ENCODE measurements at regions not wholly inside any gene's neighbourhood (a gene's known extent, or its start where the extent isn't known, plus 50 kb on each side); places are given as distances from the start of the nearest gene placed in this dataset.
"Not testable (repeated sequence)": the region's sequence is repeated elsewhere in the genome, so short reads cannot be mapped to it uniquely, and the experiment has no call there.

DNA sequence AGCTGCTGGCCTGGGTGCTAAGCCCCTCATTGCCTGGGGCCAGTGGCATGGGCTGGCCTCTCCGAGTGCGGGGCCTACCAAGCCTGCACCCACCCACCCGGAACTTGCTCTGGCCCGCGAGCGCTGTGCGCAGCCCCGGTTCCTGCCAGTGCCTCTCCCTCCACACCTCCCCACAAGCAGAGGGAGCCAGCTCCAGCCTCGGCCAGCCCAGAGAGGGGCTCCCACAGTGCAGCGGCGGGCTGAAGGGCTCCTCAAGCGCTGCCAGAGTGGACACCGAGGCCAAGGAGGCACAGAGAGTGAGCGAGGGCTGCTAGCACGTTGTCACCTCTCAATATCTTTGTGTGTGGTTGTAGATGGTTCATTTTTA is 74.8 kb upstream of the ATP1A1 start:
- DNase-seq (ENCODE audit: low read depth): not testable (repeated sequence)

- no peak for DNase-seq (ENCODE audit: low read depth)
Measured at GRCh38 chr1:116298746-116299145, 74.3 kb upstream of the ATP1A1 start.

GRCh38 chr1:116299248-116299647 is 73.8 kb upstream of the ATP1A1 start:
- DNase-seq (ENCODE audit: low read depth): no peak

- DNase-seq (ENCODE audit: low read depth): no peak
Measured at GRCh38 chr1:116302281-116302680, 70.8 kb upstream of the ATP1A1 start.

DNA sequence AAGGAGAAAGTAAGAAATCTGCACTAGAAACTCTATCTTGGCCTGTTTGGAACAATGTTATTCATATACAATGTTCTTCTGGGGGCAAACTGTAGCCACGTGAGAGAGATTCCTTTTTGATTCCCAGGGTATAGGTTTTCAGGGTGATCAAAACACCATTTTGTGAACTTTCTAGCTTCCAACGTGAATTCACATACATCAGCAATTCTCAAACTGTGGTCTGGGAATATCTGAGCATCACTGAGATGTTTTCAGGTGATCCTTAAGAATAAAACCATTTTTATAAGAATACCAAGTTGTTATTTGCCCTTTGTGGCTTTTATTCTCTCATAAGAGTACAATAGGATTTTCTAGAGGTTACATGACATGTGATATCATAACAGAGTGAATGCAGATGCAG is 66.9 kb upstream of the ATP1A1 start:
- no peak for DNase-seq (ENCODE audit: low read depth)

- DNase-seq (ENCODE audit: low read depth): no peak
Measured at GRCh38 chr1:116306840-116307442, 66.1 kb upstream of the ATP1A1 start.

DNA sequence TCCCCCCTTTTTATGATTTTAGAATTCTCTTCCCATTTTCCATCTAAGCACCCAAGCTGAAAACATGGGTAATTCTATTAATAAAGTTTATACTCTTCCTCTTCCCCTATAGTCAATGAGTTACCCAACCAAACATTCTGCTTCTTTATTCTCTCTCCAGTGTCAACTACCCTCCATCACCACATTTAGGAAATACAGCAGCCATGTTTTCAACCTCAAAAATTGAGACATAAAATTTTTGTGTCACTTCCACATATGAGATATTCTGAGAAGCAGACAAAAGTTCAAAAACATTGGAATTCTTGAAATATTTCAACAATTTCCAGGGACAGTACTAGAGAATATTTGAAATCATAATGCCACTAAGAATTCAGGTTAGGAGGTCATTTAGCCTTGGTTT is 64.8 kb upstream of the ATP1A1 start:
- DNase-seq (ENCODE audit: low read depth): no peak

GRCh38 chr1:116309090-116309870 is 63.8 kb upstream of the ATP1A1 start:
- DNase-seq (ENCODE audit: low read depth): no peak

DNA sequence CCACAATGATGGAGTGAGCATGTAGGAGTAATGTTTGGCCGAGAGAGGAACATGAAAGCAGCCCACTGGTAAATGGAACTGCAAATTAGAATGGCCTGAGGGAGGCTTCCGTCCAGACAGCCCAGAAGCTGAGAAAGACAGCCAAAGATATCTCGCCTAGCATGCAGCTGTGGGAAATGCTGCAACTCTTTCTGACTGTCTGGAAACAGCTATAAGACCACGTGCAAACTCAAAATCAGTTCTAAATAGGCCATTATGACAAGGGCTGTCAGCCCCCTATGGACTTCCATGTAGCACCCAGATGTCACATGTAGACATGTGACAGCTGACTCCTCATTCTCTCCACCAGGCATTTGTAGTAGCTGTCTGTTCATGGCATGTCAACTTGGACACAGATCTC is 62.9 kb upstream of the ATP1A1 start:
- DNase-seq (ENCODE audit: low read depth): no peak

DNA sequence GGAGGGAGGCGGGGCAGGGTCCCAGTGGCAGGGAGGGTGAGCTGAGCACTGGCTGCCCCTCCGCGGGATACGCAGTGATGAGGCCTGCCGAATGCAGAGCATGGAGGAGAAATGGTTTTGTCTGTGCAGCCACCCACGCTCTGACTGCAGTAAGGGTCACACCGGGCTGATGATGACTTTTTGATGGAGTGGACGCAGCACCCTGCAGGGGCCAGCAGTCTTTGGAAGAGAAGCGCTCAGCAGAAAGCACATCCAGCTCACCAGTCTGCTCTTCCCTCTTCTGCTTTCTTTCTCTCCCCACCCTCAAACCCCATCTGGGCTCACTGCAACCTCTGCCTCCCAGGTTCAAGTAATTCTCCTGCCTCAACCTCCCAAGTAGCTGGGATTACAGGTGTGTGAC is 61.9 kb upstream of the ATP1A1 start:
- no peak for DNase-seq (ENCODE audit: low read depth)

DNA sequence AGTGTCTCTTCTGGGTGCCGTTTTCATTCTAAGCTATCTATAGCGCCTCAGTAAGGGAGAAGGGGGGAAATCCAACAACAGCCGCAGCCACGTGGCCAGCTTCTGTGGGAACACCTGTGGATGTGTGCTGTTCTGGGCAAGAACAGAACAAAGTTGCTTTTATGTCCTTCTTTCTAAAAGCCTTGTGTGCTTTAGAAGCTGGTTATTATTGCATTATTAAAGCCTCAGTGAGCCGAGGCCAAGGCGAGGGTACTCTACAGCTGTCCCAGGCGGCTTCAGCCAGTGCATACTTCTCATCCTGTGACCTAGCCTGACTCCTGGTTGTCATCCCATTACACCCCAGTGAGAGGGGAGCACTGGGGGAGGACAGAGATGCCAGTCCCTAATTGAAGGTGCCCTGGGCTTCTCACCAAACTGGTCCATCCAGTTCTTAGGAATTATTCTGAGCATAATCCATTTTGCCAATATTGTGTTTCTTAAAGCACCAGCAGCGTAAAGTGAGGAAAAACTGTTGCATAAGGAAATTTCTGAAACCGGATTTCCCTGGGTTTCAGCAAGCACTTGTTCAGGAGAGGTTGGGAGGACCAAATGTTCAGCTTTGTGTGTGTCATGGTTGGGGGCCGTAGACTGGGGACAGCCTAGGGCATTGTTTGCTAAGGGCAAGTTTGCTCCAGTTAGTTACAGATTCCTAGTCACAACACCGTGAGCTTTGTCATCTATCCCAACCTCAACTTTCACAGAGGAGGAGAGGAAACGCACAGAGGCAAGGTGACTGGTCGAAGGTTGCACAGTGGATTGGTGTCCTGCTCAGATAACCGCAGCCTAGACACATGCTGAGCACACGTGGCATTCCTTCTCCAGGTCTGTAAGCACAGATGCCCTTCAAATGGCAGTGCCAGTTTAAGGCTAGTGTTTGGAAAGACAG is 61.0 kb upstream of the ATP1A1 start:
- no peak for DNase-seq (ENCODE audit: low read depth)

DNA sequence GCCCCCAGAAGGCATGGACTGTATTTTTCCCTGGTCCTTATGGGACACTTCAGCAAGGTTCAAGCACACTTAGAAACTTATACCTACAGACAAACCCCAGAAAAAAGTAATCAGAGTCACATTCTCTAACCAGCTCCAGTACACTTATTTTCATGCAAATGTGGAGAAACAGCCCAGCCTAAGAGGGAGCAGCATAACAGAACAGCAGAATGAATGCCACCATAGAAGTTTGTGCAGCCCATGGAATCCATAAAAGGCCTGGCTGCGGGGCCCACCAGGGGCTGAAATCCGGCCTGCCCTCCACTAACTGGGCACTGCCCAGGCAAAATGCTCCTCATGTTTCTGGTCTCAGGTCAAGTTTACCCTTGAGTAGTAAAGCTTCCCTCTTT is 60.4 kb upstream of the ATP1A1 start:
- DNase-seq (ENCODE audit: low read depth): no peak

GRCh38 chr1:116313776-116314175 is 59.3 kb upstream of the ATP1A1 start:
- DNase-seq (ENCODE audit: low read depth): no peak

GRCh38 chr1:116314305-116314919 is 58.6 kb upstream of the ATP1A1 start:
- DNase-seq (ENCODE audit: low read depth): no peak

DNA sequence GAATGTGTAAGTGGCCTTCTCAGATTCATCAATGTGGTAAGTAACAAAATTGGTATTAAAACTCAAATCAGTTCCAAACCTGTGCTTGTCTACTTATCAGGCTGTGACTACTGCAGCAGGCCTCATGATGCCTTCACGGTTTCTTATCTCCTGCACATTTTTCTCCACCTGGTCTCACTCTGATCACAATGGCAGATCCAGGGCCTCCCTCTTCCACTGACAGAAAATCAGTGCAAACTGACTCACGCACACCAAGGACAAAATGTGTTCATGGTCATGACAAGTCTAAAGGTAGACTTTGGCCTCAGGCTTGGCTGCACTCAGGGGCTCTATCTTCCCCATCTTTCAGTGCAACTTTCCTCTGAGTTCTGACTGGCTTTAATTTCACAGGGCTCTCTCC is 56.7 kb upstream of the ATP1A1 start:
- no peak for DNase-seq (ENCODE audit: low read depth)

DNA sequence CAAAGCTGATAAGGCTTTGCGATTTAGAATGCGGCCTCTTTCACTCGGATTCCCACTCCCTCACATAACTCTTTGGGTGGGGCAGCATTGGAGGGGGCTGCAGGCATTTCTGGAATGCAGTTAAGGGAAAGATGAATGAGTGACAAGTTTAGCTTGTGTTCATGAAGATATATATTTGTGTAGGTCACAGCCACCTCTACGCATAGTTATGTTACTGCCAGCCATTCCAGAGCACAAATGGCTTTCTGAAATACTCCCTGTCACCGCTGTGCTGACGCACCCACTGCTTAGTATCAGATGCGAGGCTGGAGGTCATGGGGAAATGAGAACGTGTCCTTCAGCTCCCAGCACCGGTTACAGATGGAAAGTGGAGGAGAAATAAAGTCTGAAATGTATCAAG is 54.1 kb upstream of the ATP1A1 start:
- peak; percentile 18 for DNase-seq (ENCODE audit: low read depth)

- no peak for DNase-seq (ENCODE audit: low read depth)
Measured at GRCh38 chr1:116320874-116321273, 52.2 kb upstream of the ATP1A1 start.

- DNase-seq (ENCODE audit: low read depth): no peak
Measured at GRCh38 chr1:116321766-116322175, 51.3 kb upstream of the ATP1A1 start.

GRCh38 chr1:116322752-116323405 is 50.2 kb upstream of the ATP1A1 start:
- peak; percentile 80 for DNase-seq (ENCODE audit: low read depth)

Data from amniotic epithelial cell (primary cell).